Stimulated activated CD4-positive, alpha-beta T cell treated with anti-CD3 and anti-CD28 coated beads, TNF-alpha, amount 100 ng/mL, for 48 hours (primary cell): ENCODE measurements at regions not wholly inside any gene's neighbourhood (a gene's known extent, or its start where the extent isn't known, plus 50 kb on each side); places are given as distances from the start of the nearest gene placed in this dataset.
"Not testable (repeated sequence)": the region's sequence is repeated elsewhere in the genome, so short reads cannot be mapped to it uniquely, and the experiment has no call there.

Experiments used
- DNase-seq, 3 donors: peaks; one replicate each; pipeline ENCODE4 v3.0.0-alpha.2; 2020; ENCODE audit warnings: low read depth in 3 of 3

DNA sequence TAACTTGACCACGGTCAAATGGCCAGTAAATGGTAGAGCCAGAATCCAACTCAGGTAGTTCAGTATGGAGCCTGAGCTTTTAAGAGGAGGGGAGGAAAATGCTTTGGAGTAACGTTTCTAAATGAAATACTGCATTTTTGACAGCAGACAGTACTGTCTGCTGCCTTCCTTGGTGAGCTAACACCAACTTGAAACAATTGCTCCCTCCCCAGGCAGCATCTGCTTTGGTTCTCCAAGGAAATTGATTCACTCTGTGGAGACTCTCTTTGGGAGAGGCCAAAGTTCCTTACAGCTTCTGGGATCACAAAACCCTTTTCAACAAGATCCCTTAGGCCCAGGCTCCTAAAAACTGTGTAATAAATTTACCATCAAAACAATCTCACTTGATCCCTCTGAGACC, 75.2 kb upstream of the SSBP2 start:
- DNase-seq = no peak

DNA sequence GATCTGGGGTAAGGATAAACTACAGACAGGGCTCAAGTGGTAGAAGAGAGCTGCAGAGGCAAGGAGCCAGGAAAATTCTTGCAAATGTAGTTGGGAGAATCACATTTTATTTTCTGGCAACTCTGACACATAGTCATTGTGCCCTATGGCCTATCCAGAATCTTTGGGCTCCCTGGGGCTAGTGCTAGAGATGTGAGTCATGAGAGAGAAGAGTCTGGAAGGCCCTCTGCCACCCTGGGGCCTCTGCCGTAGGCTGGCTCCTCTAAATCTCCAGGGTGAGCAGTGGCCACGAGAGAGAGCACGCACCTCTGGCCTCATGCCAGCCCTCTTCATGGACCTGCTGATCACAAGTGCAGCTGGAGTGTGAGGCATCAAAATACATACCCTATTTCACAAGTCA, 74.3 kb upstream of the SSBP2 start:
- DNase-seq = no peak

GRCh38 chr5:81823736-81824135, 72.8 kb upstream of the SSBP2 start:
- DNase-seq = not testable (repeated sequence)

- no peak for DNase-seq
These were observed 70.0 kb upstream of the SSBP2 start for GRCh38 chr5:81820863-81821262.

DNA sequence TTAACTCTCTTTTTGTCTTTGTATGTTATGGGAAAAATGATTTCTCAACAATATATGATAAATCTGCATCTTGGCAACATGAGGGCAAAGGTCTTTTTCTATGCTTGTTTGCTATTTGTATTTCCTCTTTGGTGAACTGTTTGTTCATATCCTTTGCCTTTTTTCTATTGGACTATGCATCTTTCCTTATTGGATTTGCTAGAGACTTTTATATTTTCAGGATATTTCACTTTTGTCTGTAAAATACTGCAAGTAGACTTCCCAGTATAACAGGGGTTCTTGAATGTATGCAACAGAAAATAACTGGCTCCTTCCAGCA, 69.4 kb upstream of the SSBP2 start:
- DNase-seq = no peak

DNA sequence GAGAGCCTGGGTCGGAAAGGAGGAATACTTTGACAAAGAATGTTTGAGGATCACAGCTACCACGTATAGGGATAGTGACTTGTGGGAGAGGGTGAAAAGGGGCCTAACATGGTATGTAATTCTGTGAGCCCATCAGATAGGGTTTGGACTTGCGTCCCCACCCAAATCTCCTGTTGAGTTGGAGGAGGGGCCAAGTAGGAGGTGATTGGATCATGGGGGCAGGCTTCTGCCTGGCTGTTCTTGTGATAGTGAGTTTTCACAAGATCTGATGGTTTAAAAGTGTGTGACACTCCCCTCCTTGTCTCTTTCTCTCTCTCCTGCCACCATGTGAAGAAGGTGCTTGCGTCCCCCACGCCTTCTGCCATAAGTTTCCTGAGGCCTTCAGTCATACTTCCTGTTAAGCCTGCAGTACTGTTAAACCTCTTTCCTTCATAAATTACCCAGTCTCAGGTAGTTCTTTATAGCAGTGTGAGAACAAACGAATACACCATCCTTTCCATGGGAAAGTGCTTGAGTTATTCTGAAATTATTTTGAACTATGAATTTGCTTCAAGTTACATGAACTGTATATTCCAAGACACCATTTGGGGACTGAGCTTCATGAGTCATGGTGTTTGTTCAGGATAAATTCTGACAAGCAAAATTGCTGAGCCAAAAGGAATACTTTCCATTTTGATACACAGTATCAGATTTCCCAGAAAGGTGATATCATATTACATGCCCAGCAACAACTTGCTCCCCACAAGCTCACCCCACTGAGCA, 68.8 kb upstream of the SSBP2 start:
- DNase-seq = no peak

DNA sequence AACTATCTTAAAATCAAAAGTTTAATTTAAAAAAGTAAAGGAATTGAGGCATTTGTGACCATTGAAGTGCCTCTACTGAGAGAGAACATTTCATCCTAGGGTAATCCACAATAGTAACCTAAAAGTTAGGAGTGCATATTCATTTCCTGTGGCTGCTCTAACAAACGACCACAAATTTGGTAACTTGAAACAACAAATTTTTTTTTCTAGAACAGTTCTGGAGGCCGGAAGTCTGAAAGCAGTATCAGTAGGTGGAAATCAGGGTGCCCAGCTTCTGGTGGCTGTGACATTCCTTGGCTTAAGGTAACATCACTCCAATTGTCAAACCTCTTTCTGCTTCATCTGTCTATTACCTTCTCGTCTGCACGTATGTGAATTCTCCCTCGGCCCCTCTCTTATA, 67.1 kb upstream of the SSBP2 start:
- DNase-seq = no peak

- DNase-seq = no peak
These were observed 66.2 kb upstream of the SSBP2 start for GRCh38 chr5:81817086-81817485.

DNA sequence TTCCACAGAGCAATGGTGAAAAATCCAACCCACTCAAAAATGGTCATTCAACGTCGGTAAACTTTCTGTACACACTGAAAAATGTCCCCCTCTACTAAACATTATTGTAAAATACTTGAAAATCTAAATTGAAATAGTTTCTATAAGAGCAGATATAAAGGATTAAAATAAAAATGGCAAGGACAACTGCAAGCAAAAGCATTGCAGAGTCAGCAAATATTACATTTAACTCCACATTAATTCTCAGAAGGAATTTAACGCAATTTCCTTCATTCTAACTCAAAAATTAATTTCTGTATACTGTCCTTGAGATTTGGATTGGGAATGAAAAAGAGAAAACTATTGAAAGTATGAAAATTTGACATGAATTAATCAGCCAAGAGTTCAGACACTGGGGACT, 64.4 kb upstream of the SSBP2 start:
- no peak for DNase-seq

DNA sequence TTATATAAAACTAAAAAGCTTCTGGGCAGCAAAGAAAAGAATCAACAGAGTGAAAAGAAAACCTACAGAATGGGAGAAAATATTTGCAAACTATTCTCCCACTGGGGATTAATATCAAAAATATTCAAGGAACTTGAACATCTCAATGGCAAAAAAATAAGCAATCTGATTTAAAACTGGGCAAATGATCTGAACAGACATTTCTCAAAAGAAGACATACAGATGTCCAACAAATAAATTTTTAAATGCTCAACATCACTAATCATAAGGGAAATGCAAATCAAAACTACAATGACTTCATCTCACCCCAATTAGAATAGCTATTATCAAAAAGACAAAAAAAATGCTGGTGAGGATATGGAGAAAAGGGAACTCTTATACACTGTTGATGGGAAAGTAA, 57.2 kb upstream of the SSBP2 start:
- no peak for DNase-seq

DNA sequence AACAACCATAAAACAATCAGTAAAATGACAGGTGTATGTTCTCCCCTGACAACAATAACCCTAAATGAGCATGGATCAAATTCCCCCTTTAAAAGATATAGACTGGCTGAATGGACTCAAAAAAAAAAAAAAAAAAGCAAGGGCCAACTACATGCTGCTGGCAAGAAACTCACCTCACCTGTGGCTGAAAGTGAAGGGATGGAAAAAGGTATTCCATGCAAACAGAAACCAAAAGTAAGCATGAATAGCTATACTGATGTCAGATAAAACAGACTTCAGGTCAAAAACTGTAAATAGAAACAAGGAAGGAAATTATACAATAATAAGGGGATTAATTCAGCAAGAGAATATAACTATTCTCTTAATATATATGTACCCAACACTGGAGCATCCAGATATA, 54.2 kb upstream of the SSBP2 start:
- no peak for DNase-seq

DNA sequence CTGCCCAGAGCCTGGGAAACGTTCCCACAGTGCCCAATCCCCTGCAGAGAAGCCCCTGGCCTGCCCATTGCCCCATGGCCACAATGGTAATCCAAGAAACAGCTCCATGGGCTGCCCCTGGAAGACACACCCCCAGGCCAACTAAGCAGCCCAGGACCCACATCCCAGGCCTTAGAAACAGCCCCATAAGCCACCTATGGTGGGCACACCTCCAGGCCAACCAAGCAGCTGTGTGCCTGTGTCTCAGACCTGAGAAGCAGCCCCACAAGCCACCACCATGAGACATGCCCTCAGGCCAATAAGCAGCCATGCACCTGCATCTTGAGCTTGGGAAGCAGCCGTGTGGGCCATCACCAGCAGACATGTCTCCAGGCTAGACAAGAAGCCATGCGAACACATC, 52.9 kb upstream of the SSBP2 start:
- DNase-seq = no peak

- no peak for DNase-seq
These were observed 51.7 kb upstream of the SSBP2 start for GRCh38 chr5:81802625-81803024.

DNA sequence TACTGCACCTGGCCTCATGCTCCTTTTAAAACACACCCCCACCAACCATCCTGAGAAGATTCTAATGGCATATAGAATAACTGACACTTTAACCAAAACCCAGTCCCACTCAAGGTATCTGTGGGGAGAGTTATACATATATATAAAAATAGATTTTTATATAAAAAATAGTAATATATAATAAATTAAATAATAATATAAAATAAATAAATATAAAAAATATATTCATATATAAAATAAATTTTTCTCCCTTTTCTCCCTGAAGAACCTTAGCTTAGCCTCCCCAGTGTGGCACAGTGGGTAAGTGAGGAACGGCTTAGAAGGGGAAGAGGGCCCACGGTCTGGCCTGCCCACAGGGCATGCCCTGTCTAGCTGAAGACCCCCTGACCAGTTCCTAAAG, 51.1 kb upstream of the SSBP2 start:
- no peak for DNase-seq

GRCh38 chr5:81800797-81801196, 49.9 kb upstream of the SSBP2 start:
- DNase-seq = no peak
